ENCODE measurements at regions not wholly inside any gene's neighbourhood (a gene's known extent, or its start where the extent isn't known, plus 50 kb on each side); places are given as distances from the start of the nearest gene placed in this dataset.
"Not testable (repeated sequence)": the region's sequence is repeated elsewhere in the genome, so short reads cannot be mapped to it uniquely, and the experiment has no call there.

DNA sequence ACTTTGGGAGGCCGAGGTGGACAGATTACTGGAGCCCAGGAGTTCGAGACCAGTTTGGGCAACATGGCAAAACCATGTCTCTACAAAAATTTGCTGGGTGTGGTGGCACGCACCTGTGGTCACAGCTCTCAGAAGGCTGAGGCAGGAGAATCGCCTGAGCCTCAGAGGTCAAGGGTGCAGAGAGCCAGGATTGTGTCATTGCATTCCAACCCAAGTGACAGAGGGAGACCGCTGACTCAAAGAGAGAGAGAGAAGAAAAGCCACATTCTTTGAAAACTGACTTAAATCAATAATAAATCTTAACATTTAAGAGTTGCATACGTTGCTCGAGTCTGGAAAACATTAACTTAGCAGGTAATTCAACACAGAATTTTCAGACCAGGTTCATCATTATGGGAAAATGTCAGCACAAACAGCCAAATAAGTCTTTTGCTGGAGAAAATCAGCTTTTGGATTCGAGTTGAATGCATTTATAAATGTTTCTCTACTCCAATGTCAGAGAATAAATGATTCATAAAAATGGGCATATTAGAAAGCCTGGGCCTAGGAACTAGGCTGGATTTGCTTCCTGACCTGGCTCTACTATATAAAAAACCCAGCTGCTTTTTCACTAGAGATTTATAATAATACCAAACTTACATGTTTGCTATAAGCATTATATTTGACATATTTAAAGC, 68.3 kb upstream of the RBPJ start:
- H3K9ac ChIP-seq: no peak overlapping the region
- no peak overlapping the region for H3K4me3 ChIP-seq
- peaks cover 0 to 99% (median 0%) of the 10 kb centered on the region in 11 experiments; a peak in 3 of 22 replicates for H4K20me1 ChIP-seq
- H3K4me2 ChIP-seq: no peak overlapping the region
- H3K27me3 ChIP-seq: no peaks in the 10 kb centered on the region
- no peak overlapping the region for H3K27ac ChIP-seq
- H3K4me1 ChIP-seq: peaks cover 0 to 46% (median 1%) of the 10 kb centered on the region in 10 experiments; a peak in 10 of 20 replicates
- TF ChIP-seq Cebpa-rat (IDR thresholded peaks at IDR 0.05): no peak
- no peaks in the 10 kb centered on the region for H3K9me3 ChIP-seq (replicated peaks in 1 of 11)
- H3K36me3 ChIP-seq: peaks cover 0 to 50% (median 0%) of the 10 kb centered on the region in 11 experiments; a peak in 3 of 22 replicates

DNA sequence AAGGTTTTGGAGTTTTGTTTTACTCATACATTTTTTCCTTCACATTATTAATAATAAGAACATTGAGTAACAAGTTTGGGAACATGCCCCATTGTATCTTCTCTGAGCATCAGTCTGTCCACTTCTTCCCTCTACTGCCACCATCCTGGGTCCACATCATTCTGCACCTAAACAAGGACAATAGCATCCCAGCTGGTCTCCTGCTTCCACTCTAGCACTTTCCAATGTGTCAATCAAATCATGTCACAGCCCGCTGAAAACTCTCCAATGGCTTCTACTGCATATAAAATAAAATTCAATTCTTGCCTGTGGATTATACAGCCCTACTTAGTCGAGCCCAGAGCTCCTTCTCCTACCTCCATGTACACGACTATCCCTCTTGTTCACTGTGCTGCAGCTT, 66.8 kb upstream of the RBPJ start:
- peaks cover 0 to 55% (median 6%) of the 10 kb centered on the region in 10 experiments; a peak in 11 of 20 replicates for H3K4me1 ChIP-seq
- peaks cover 0 to 99% (median 0%) of the 10 kb centered on the region in 11 experiments; a peak in 3 of 22 replicates for H4K20me1 ChIP-seq
- no peak overlapping the region for H3K4me3 ChIP-seq
- peaks cover 0 to 63% (median 0%) of the 10 kb centered on the region in 11 experiments; a peak in 5 of 22 replicates for H3K36me3 ChIP-seq
- H3K9me3 ChIP-seq (replicated peaks in 1 of 11): peaks cover 2 to 9% (median 4%) of the 10 kb centered on the region in 11 experiments; a peak in 14 of 22 replicates
- no peak overlapping the region for H3K9ac ChIP-seq
- no peaks in the 10 kb centered on the region for H3K27me3 ChIP-seq
- no peak overlapping the region for H3K4me2 ChIP-seq
- H3K27ac ChIP-seq: no peak overlapping the region
- no peak for TF ChIP-seq Cebpa-rat (IDR thresholded peaks at IDR 0.05)

DNA sequence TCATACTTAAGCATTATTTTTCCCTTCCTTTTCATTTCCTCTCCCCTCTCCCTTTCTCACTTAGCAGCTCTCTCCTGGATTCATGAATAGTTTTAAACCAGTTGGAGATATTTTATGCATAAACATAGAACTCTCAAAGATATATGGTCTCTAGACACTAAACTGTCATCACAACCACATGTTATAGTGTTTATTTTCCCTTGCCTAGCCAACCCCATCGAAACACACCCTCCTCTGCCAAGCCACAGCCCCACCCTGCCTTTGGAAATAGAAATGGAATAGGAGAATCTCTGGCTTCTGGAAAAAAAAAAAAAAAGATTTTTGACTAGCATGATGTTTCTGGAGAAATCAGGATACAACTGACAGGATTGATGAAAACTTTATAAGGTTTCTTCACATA, 64.8 kb upstream of the RBPJ start:
- Histone ChIP-seq H3K27ac (0 out of 22 replicates have a peak overlapping the region, but pooled peaks of 1 of the 11 experiments have one; percentile 1), H3K9me3 (replicated peaks in 1 of 11) (peaks cover 5 to 17% (median 9%) of the 10 kb centered on the region in 11 experiments; a peak in 15 of 22 replicates), H3K4me2 (peak overlapping the region in 3 of 11 experiments; percentile 7 to 40 (median 14); a peak in 3 of 22 replicates), H3K9ac (no peak overlapping the region), H3K4me1 (peaks cover 0 to 65% (median 10%) of the 10 kb centered on the region in 10 experiments; a peak in 13 of 20 replicates), H3K4me3 (no peak overlapping the region), H4K20me1 (peaks cover 0 to 99% (median 0%) of the 10 kb centered on the region in 11 experiments; a peak in 3 of 22 replicates), H3K27me3 (no peaks in the 10 kb centered on the region), H3K36me3 (peaks cover 0 to 58% (median 0%) of the 10 kb centered on the region in 11 experiments; a peak in 5 of 22 replicates)
- TF ChIP-seq Cebpa-rat (IDR thresholded peaks at IDR 0.05): no peak

DNA sequence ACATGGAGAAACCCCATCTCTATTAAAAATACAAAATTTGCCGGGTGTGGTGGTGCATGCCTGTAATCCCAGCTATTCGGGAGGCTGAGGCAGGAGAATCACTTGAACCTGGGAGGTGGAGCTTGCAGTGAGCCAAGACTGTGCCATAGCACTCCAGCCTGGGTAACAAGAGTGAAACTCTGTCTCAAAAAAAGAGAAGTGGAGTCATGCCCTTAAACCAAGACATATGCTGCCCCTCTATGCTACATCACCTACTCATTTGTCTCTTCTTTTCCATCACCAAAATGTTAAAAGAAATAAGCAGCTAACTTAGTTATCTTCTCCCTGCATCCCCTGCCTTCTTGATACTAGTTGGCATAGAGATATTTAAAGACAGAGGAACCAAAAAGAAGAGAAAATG, 63.4 kb upstream of the RBPJ start:
- Histone ChIP-seq H3K4me2 (peak overlapping the region in 5 of 11 experiments; percentile 35 to 62 (median 51); a peak in 9 of 22 replicates), H3K27ac (peak overlapping the region in 1 of 11 experiments; percentile 1; a peak in 1 of 22 replicates), H3K4me1 (peaks cover 0 to 79% (median 24%) of the 10 kb centered on the region in 10 experiments; a peak in 14 of 20 replicates), H4K20me1 (peaks cover 0 to 99% (median 0%) of the 10 kb centered on the region in 11 experiments; a peak in 3 of 22 replicates), H3K36me3 (peaks cover 0 to 49% (median 0%) of the 10 kb centered on the region in 11 experiments; a peak in 4 of 22 replicates), H3K9me3 (replicated peaks in 1 of 11) (peaks cover 5 to 17% (median 9%) of the 10 kb centered on the region in 11 experiments; a peak in 15 of 22 replicates)
- H3K4me3 ChIP-seq, H3K27me3 ChIP-seq, H3K9ac ChIP-seq: not testable (repeated sequence)

DNA sequence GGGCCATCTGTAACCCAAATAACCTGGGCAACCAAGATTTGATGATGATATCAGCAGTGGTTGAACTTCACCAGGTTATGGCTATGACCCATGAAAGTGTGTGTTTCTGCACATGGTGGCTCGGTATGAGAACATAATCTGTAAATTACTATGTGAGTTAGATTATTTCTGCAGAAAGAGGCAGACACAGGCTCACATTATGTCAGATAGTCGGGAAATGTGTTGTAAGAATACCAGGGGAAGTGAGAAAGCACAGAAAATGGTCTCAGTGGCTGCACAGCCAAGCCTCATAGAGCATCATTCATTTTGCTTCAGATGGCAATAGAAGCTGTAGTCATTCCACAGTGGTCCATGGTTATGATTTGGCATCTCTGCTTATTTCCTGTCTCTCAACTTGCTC, 63.0 kb upstream of the RBPJ start:
- Histone ChIP-seq H3K27ac (peak overlapping the region in 1 of 11 experiments; percentile 1; a peak in 2 of 22 replicates), H3K4me2 (peak overlapping the region in 6 of 11 experiments; percentile 18 to 62 (median 51); a peak in 11 of 22 replicates), H3K9me3 (replicated peaks in 1 of 11) (peaks cover 5 to 17% (median 9%) of the 10 kb centered on the region in 11 experiments; a peak in 15 of 22 replicates), H3K4me1 (peaks cover 0 to 83% (median 26%) of the 10 kb centered on the region in 10 experiments; a peak in 14 of 20 replicates), H3K27me3 (no peaks in the 10 kb centered on the region), H4K20me1 (peaks cover 0 to 99% (median 0%) of the 10 kb centered on the region in 11 experiments; a peak in 3 of 22 replicates), H3K9ac (no peak overlapping the region), H3K4me3 (no peak overlapping the region), H3K36me3 (peaks cover 0 to 47% (median 0%) of the 10 kb centered on the region in 11 experiments; a peak in 4 of 22 replicates)
- TF ChIP-seq Cebpa-rat (IDR thresholded peaks at IDR 0.05): no peak

DNA sequence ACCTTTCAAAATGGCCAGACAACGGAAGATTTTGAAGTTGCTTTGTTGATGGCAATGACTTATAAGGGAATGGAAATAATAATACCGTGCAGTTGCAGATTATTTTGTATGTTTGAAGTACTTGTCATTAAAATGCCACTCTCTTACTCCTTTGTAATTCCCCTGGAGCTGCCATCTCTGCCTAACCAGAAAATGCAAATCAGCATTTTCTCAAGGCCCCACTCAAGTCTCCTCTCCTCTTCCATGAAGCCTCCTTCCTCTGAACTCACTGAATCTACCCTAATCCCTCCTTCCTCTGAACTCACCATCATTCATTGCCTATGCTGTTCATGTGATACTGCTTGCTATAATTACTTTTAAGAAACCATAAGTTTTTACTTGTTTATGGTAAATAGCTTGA, 60.2 kb upstream of the RBPJ start:
- peaks cover 5 to 17% (median 9%) of the 10 kb centered on the region in 11 experiments; a peak in 15 of 22 replicates for H3K9me3 ChIP-seq (replicated peaks in 1 of 11)
- TF ChIP-seq Cebpa-rat (IDR thresholded peaks at IDR 0.05): no peak

DNA sequence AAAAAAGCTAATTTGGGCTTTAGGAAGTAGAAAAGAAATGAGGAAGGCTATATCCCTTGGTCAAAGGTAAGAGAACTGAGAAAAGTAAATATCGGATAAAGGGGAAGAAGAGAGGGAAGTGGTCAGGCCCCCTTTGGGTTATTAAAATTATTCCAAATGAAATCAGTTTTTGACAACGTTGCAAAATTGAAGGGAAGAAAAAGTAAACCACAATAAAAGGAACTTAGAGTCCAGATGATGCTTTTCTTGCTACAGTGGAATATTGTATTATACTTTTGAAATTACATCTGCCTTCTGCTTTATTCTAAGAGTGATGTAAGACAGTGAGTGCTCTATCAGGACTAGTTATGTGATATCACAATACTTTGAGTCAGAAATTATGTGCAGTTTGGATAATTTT, 59.4 kb upstream of the RBPJ start:
- Histone ChIP-seq H3K9me3 (replicated peaks in 1 of 11) (peaks cover 5 to 17% (median 9%) of the 10 kb centered on the region in 11 experiments; a peak in 15 of 22 replicates), H3K36me3 (peaks cover 0 to 64% (median 0%) of the 10 kb centered on the region in 11 experiments; a peak in 5 of 22 replicates), H3K27ac (peak overlapping the region in 7 of 11 experiments; percentile 6 to 78 (median 71); a peak in 13 of 22 replicates)

More for the DNA sequence above, 60.2 kb upstream of the RBPJ start:
- no peak overlapping the region for H3K9ac ChIP-seq
- H3K36me3 ChIP-seq: peaks cover 0 to 57% (median 0%) of the 10 kb centered on the region in 11 experiments; a peak in 5 of 22 replicates
- peaks cover 0 to 100% (median 0%) of the 10 kb centered on the region in 11 experiments; a peak in 3 of 22 replicates for H4K20me1 ChIP-seq
- peak overlapping the region in 4 of 11 experiments; percentile 82 to 89 (median 88); a peak in 7 of 22 replicates for H3K4me2 ChIP-seq
- peaks cover 0 to 100% (median 27%) of the 10 kb centered on the region in 10 experiments; a peak in 14 of 20 replicates for H3K4me1 ChIP-seq
- no peaks in the 10 kb centered on the region for H3K27me3 ChIP-seq
- H3K4me3 ChIP-seq: no peak overlapping the region
- H3K27ac ChIP-seq: peak overlapping the region in 3 of 11 experiments; percentile 73 to 78 (median 77); a peak in 6 of 22 replicates

DNA sequence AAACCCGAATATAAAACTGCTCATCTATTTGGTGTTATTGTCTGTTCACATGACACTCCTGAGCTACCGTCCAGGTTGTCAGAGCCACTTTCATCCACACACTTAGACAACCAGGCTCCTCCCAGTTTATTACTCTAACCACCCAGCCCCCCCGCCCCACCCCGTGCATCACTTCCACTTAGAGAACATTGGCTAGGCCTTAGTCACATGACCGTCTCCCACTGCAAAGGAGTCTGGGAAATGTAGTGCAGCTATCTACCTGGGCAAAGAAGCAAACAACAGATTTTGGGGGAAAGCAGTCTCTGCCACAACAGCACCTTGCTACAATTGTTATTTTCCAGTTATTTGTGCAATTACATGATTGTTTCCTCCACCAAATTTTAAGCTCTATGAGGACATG, 57.6 kb upstream of the RBPJ start:
- no peak for TF ChIP-seq Cebpa-rat (IDR thresholded peaks at IDR 0.05)
- Histone ChIP-seq H3K36me3 (peaks cover 0 to 57% (median 0%) of the 10 kb centered on the region in 11 experiments; a peak in 5 of 22 replicates), H3K4me3 (no peak overlapping the region), H3K9ac (no peak overlapping the region), H3K27me3 (no peaks in the 10 kb centered on the region), H3K9me3 (replicated peaks in 1 of 11) (peaks cover 5 to 17% (median 9%) of the 10 kb centered on the region in 11 experiments; a peak in 15 of 22 replicates), H3K4me2 (peak overlapping the region in 4 of 11 experiments; percentile 72 to 89 (median 85); a peak in 7 of 22 replicates), H3K4me1 (peaks cover 0 to 100% (median 26%) of the 10 kb centered on the region in 10 experiments; a peak in 15 of 20 replicates), H3K27ac (peak overlapping the region in 1 of 11 experiments; percentile 78; a peak in 1 of 22 replicates), H4K20me1 (peaks cover 0 to 100% (median 0%) of the 10 kb centered on the region in 11 experiments; a peak in 2 of 22 replicates)

More for the DNA sequence above, 59.4 kb upstream of the RBPJ start:
- Histone ChIP-seq H3K27me3 (no peaks in the 10 kb centered on the region), H3K4me2 (peak overlapping the region in 7 of 11 experiments; percentile 12 to 89 (median 82); a peak in 13 of 22 replicates), H3K4me3 (no peak overlapping the region), H3K9ac (peak overlapping the region in 4 of 11 experiments; percentile 51 to 65 (median 56); a peak in 4 of 22 replicates), H3K4me1 (peaks cover 0 to 100% (median 29%) of the 10 kb centered on the region in 10 experiments; a peak in 14 of 20 replicates), H4K20me1 (peaks cover 0 to 100% (median 0%) of the 10 kb centered on the region in 11 experiments; a peak in 3 of 22 replicates)
- no peak for TF ChIP-seq Cebpa-rat (IDR thresholded peaks at IDR 0.05)
